Immature natural killer cell (primary cell): ENCODE measurements at regions not wholly inside any gene's neighbourhood (a gene's known extent, or its start where the extent isn't known, plus 50 kb on each side); places are given as distances from the start of the nearest gene placed in this dataset.
"Not testable (repeated sequence)": the region's sequence is repeated elsewhere in the genome, so short reads cannot be mapped to it uniquely, and the experiment has no call there.

Experiments
- DNase-seq, 3 donors: peaks; one replicate each; pipeline ENCODE4 v3.0.0; 2022; ENCODE audit warnings: mixed read lengths in 1 of 3
- H3K27ac Mint-ChIP-seq, 6 donors: one replicate each; pipeline ENCODE4 v1.8.0; 2020; ENCODE audit warnings: mixed read lengths in 6 of 6, mild to moderate bottlenecking in 5 of 6, inconsistent platforms in 4 of 6, moderate library complexity in 3 of 6
- H3K27me3 Mint-ChIP-seq, 3 donors: one replicate each; pipeline ENCODE4 v1.8.0; 2020 to 2021; ENCODE audit warnings: low read depth in 3 of 3, mild to moderate bottlenecking in 3 of 3, mixed read lengths in 3 of 3, moderate library complexity in 3 of 3, inconsistent platforms in 1 of 3
- H3K36me3 Mint-ChIP-seq, 3 donors: one replicate each; pipeline ENCODE4 v1.8.0; 2020; ENCODE audit warnings: mixed read lengths in 3 of 3, inconsistent platforms in 2 of 3, mild to moderate bottlenecking in 2 of 3
- H3K4me1 Mint-ChIP-seq, 2 donors: one replicate each; pipeline ENCODE4 v1.8.0; 2020; ENCODE audit warnings: inconsistent platforms in 2 of 2, mild to moderate bottlenecking in 2 of 2, mixed read lengths in 2 of 2, moderate library complexity in 1 of 2
- H3K4me3 Mint-ChIP-seq, 5 donors: one replicate each; pipeline ENCODE4 v1.8.0; 2020; ENCODE audit warnings: mild to moderate bottlenecking in 5 of 5, mixed read lengths in 5 of 5, inconsistent platforms in 3 of 5, moderate library complexity in 3 of 5
- H3K9me3 Mint-ChIP-seq, 6 donors: one replicate each; pipeline ENCODE4 v1.8.0; 2020; ENCODE audit warnings: mild to moderate bottlenecking in 6 of 6, mixed read lengths in 6 of 6, inconsistent platforms in 4 of 6, moderate library complexity in 3 of 6

- peak overlapping the region in 2 of 5 donors; percentile 22 to 47 for H3K4me3 Mint-ChIP-seq
- H3K27me3 Mint-ChIP-seq: peaks cover 4 to 9% (median 7%) of the 10 kb centered on the region in 3 donors
- peaks cover 5 to 6% of the 10 kb centered on the region in 2 donors for H3K4me1 Mint-ChIP-seq
- H3K36me3 Mint-ChIP-seq: no peaks in the 10 kb centered on the region
- DNase-seq: peak; percentile 49 to 60 (median 57)
- H3K9me3 Mint-ChIP-seq: no peaks in the 10 kb centered on the region
- peak overlapping the region in 1 of 6 donors; percentile 16 for H3K27ac Mint-ChIP-seq
Observed at GRCh38 chr5:157948738-157949410, 89.9 kb upstream of the CLINT1 start.

GRCh38 chr5:157947156-157947555 is 88.2 kb upstream of the CLINT1 start:
- Mint-ChIP-seq H3K27ac (no peak overlapping the region), H3K27me3 (peaks cover 4 to 7% (median 4%) of the 10 kb centered on the region in 3 donors), H3K9me3 (no peaks in the 10 kb centered on the region), H3K36me3 (no peaks in the 10 kb centered on the region), H3K4me1 (peaks cover 5 to 6% of the 10 kb centered on the region in 2 donors), H3K4me3 (no peak overlapping the region)
- DNase-seq: no peak

GRCh38 chr5:157945822-157946221 is 86.9 kb upstream of the CLINT1 start:
- H3K27me3 Mint-ChIP-seq, DNase-seq, H3K4me1 Mint-ChIP-seq, H3K36me3 Mint-ChIP-seq, H3K4me3 Mint-ChIP-seq, H3K9me3 Mint-ChIP-seq, H3K27ac Mint-ChIP-seq: not testable (repeated sequence)

GRCh38 chr5:157944938-157945337 is 86.0 kb upstream of the CLINT1 start:
- H3K4me3 Mint-ChIP-seq: no peak overlapping the region
- no peak overlapping the region for H3K27ac Mint-ChIP-seq
- peaks cover 4 to 7% (median 5%) of the 10 kb centered on the region in 3 donors for H3K27me3 Mint-ChIP-seq
- no peak for DNase-seq
- peaks cover 5 to 6% of the 10 kb centered on the region in 2 donors for H3K4me1 Mint-ChIP-seq
- no peaks in the 10 kb centered on the region for H3K36me3 Mint-ChIP-seq
- H3K9me3 Mint-ChIP-seq: no peaks in the 10 kb centered on the region

- Mint-ChIP-seq H3K4me1 (peaks cover 5 to 6% of the 10 kb centered on the region in 2 donors), H3K36me3 (no peaks in the 10 kb centered on the region), H3K27ac (peak overlapping the region in 1 of 6 donors; percentile 52), H3K9me3 (no peaks in the 10 kb centered on the region), H3K27me3 (peaks cover 4 to 7% (median 5%) of the 10 kb centered on the region in 3 donors), H3K4me3 (no peak overlapping the region)
- no peak for DNase-seq
Observed at GRCh38 chr5:157944077-157944633, 85.2 kb upstream of the CLINT1 start.

GRCh38 chr5:157942595-157942994 is 83.7 kb upstream of the CLINT1 start:
- DNase-seq: no peak
- H3K27me3 Mint-ChIP-seq: peaks cover 0 to 3% (median 3%) of the 10 kb centered on the region in 3 donors
- no peaks in the 10 kb centered on the region for H3K9me3 Mint-ChIP-seq
- H3K4me3 Mint-ChIP-seq: no peak overlapping the region
- H3K27ac Mint-ChIP-seq: no peak overlapping the region
- H3K36me3 Mint-ChIP-seq: no peaks in the 10 kb centered on the region
- no peaks in the 10 kb centered on the region for H3K4me1 Mint-ChIP-seq

DNA sequence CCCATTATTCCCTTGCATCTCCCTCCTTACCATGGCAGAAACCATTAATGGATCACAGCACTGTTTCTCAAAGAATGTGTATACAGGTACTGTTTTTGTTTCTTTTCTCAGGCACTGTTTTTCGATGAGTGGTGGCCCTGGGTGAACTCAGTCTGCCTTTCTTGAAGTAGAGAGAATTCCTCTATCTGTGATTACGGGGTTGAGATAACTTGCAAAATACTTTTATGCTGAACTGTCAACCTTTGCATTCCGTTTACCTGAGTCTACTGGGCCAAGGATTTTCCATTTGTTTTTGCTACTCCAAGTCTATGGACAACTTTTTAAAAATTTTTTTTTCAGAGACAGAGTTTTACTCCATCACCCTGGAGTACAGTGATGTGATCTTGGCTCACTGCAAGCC is 82.7 kb upstream of the CLINT1 start:
- no peak overlapping the region for H3K27ac Mint-ChIP-seq

GRCh38 chr5:157938101-157938500 is 79.2 kb upstream of the CLINT1 start:
- not testable (repeated sequence) for H3K36me3 Mint-ChIP-seq, H3K27me3 Mint-ChIP-seq, H3K4me3 Mint-ChIP-seq, H3K27ac Mint-ChIP-seq, H3K4me1 Mint-ChIP-seq, DNase-seq
- peaks cover 3 to 13% (median 8%) of the 10 kb centered on the region in 6 donors for H3K9me3 Mint-ChIP-seq

More for the DNA sequence above, 82.7 kb upstream of the CLINT1 start:
- Mint-ChIP-seq H3K36me3 (no peaks in the 10 kb centered on the region), H3K4me3 (no peak overlapping the region), H3K27me3 (peaks cover 1 to 7% (median 2%) of the 10 kb centered on the region in 3 donors), H3K4me1 (no peaks in the 10 kb centered on the region), H3K9me3 (no peaks in the 10 kb centered on the region)
- DNase-seq: no peak

DNA sequence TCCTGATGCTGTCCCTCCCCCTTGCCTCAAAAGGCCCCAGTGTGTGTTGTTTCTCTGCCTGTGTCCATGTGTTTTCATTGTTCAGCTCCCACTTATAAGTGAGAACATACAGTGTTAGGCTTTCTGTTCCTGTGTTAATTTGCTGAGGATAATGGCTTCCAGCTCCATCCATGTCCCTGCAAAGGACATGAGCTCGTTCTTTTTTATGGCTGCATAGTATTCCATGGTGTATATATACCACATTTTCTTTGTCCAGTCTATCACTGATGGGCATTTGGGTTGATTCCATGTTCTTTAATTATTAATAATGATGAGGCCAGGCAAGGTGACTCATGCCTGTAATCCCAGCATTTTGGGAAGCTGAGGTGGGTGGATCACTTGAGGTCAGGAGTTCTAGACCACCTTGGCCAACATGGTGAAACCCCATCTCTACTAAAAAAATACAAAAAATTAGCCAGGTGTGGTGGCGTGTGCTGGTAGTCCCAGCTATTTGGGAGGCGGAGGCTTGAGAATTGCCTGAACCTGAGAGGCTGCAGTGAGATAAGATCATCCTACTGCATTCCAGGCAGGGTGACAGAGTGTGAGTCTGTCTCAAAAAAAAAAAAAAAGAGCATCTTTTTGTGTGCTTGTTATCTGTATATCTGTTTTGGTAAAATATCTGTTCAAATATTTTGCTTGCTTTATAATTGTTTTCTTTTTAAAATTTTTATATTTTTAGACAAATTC is 78.0 kb upstream of the CLINT1 start:
- not testable (repeated sequence) for H3K4me3 Mint-ChIP-seq, H3K27ac Mint-ChIP-seq, H3K4me1 Mint-ChIP-seq, H3K27me3 Mint-ChIP-seq, DNase-seq, H3K36me3 Mint-ChIP-seq
- H3K9me3 Mint-ChIP-seq: peaks cover 3 to 13% (median 8%) of the 10 kb centered on the region in 6 donors

DNA sequence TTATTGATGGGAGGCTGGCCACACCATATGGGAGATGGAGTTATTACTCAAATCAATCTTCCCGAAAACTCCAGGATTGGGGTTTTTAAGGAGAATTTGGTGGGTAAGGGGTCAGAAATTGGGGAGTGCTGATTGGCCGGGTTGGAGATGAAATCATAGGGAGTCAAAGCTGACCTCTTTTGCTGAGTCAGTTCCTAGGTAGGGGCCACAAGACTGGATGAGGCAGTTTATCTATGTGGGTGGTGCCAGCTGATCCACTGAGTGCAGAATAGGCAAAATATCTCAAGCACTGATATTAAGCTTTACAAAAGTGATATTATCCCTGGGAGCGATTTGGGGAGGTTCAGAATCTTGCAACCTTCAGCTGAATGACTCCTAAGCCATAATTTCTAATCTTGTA is 75.7 kb upstream of the CLINT1 start:
- no peak for DNase-seq
- H3K4me3 Mint-ChIP-seq: no peak overlapping the region
- no peaks in the 10 kb centered on the region for H3K4me1 Mint-ChIP-seq
- peaks cover 0 to 11% (median 4%) of the 10 kb centered on the region in 3 donors for H3K27me3 Mint-ChIP-seq
- H3K36me3 Mint-ChIP-seq: no peaks in the 10 kb centered on the region
- no peak overlapping the region for H3K27ac Mint-ChIP-seq
- H3K9me3 Mint-ChIP-seq: peaks cover 4 to 13% (median 8%) of the 10 kb centered on the region in 6 donors

GRCh38 chr5:157933005-157933404 is 74.1 kb upstream of the CLINT1 start:
- no peaks in the 10 kb centered on the region for H3K4me1 Mint-ChIP-seq
- no peaks in the 10 kb centered on the region for H3K36me3 Mint-ChIP-seq
- H3K27ac Mint-ChIP-seq: no peak overlapping the region
- H3K4me3 Mint-ChIP-seq: no peak overlapping the region
- peaks cover 4 to 13% (median 8%) of the 10 kb centered on the region in 6 donors for H3K9me3 Mint-ChIP-seq
- H3K27me3 Mint-ChIP-seq: peaks cover 0 to 8% (median 4%) of the 10 kb centered on the region in 3 donors
- no peak for DNase-seq

- DNase-seq: no peak
- H3K27ac Mint-ChIP-seq: no peak overlapping the region
- peaks cover 0 to 4% (median 3%) of the 10 kb centered on the region in 3 donors for H3K27me3 Mint-ChIP-seq
- H3K4me3 Mint-ChIP-seq: no peak overlapping the region
- H3K4me1 Mint-ChIP-seq: no peaks in the 10 kb centered on the region
- no peaks in the 10 kb centered on the region for H3K36me3 Mint-ChIP-seq
- H3K9me3 Mint-ChIP-seq: peaks cover 4 to 13% (median 8%) of the 10 kb centered on the region in 6 donors
Observed at GRCh38 chr5:157930710-157931109, 71.8 kb upstream of the CLINT1 start.

DNA sequence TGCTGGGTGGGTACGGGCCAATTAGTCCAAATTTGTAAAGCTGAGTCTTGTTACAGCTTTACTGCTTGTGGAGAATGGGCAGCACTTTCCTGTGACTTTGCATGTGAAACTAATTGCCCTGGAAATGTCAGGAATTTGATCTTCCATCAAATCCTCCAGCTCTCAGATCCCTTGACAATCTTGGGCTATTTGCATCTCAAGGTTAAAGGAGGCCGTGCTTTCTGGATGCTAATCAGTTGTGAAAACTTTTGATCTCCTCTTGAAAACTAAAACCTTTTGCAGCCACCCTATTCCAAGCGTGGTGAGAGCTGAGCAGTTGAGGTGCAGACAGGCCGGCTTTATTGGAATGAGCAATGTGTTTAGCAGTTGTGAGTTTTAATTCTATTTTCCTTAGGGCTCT is 68.0 kb upstream of the CLINT1 start:
- no peaks in the 10 kb centered on the region for H3K4me1 Mint-ChIP-seq
- no peak overlapping the region for H3K27ac Mint-ChIP-seq

More for the DNA sequence above, 68.0 kb upstream of the CLINT1 start:
- no peaks in the 10 kb centered on the region for H3K36me3 Mint-ChIP-seq
- no peak overlapping the region for H3K4me3 Mint-ChIP-seq
- H3K9me3 Mint-ChIP-seq: peaks cover 0 to 1% (median 0%) of the 10 kb centered on the region in 6 donors
- no peak for DNase-seq
- peaks cover 2 to 4% (median 3%) of the 10 kb centered on the region in 3 donors for H3K27me3 Mint-ChIP-seq
